D721Med (cell line): ENCODE measurements at regions not wholly inside any gene's neighbourhood (a gene's known extent, or its start where the extent isn't known, plus 50 kb on each side); places are given as distances from the start of the nearest gene placed in this dataset.

Source experiments
- DNase-seq: peaks from one replicate; pipeline ENCODE4 v3.0.0; 2011; ENCODE audit warnings: low spot score; ENCODE audit not compliant: insufficient read length
- FAIRE-seq: peaks from 2 replicates; lab custom pipeline; 2011; peaks lifted over from hg19 to GRCh38; lab: Jason Lieb, UNC
- CTCF ChIP-seq: IDR thresholded peaks from 2 replicates; pipeline ENCODE4 v1.5.1; 2012; ENCODE audit warnings: mild to moderate bottlenecking, control low read depth; ENCODE audit not compliant: insufficient read depth; ENCODE audit errors: missing control alignments

- no peak for TF ChIP-seq CTCF
- FAIRE-seq (no peak), DNase-seq (no peak)
Measured at GRCh38 chr9:99628285-99628684, 193.4 kb upstream of the NR4A3 start.

- no peak for DNase-seq
- no peak for FAIRE-seq
- no peak for TF ChIP-seq CTCF
Measured at GRCh38 chr9:99628849-99629620, 192.7 kb upstream of the NR4A3 start.

GRCh38 chr9:99632349-99633038 lies 189.2 kb upstream of the NR4A3 start:
- TF ChIP-seq CTCF: no peak
- no peak for FAIRE-seq
- DNase-seq: no peak

GRCh38 chr9:99633265-99633664 lies 188.4 kb upstream of the NR4A3 start:
- FAIRE-seq (no peak), DNase-seq (no peak)
- TF ChIP-seq CTCF: no peak

- no peak for DNase-seq
- FAIRE-seq: no peak
- TF ChIP-seq CTCF: no peak
Measured at GRCh38 chr9:99634186-99634585, 187.5 kb upstream of the NR4A3 start.

- TF ChIP-seq CTCF: no peak
- FAIRE-seq: no peak
Measured at GRCh38 chr9:99635032-99635431, 186.7 kb upstream of the NR4A3 start.

GRCh38 chr9:99637641-99638040 lies 184.0 kb upstream of the NR4A3 start:
- DNase-seq: no peak
- no peak for TF ChIP-seq CTCF
- FAIRE-seq: no peak

More at GRCh38 chr9:99635032-99635431, 186.7 kb upstream of the NR4A3 start:
- no peak for DNase-seq
